ENCODE measurements at regions not wholly inside any gene's neighbourhood (a gene's known extent, or its start where the extent isn't known, plus 50 kb on each side); places are given as distances from the start of the nearest gene placed in this dataset.

DNA sequence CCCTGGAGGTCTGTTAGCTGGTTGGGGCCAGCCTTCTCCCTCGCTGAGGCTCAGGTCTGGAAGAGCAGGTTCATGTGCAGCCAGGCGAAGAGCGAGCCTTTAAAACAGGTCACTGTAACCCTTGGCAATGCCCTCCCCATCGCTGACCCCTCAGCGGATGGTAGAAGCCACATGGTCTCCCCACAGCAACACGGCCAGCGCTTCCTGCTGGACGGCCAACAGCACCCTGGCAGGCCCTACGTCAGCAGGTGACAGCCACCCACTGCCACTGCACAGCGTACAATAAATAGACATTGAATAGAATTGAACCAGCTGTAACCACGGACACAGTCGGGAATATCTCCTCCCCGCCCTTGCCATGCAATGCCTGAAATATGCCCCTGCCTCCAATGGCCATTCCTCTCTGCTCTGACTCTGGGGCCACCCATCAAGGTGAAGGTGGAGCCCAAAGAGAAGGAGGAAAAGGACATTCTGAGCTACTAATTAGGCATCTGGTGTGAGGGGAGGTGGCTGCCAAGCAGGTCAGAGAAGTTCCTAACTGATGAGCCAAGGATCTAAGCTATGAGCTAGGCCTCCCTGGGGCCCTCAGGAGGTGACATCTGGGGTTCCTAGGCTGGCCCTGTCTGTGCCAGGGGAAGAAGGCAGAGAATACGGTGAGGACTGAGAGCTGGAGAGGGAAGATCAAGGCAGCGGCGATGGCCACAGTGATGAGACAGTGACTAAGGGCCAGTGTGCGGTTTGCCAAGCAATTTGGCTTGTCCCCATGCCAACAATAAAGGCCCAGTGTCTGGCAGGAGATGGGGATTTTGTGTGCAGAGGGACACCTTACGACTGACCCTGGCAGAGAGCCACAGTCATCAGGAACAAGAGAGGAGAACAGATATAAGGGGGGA is 202.3 kb downstream of the BCOR start:
- TF ChIP-seq CTCF (conservative IDR thresholded peaks at IDR 0.05; ENCODE audit: low read depth, low read length): no peak
- no peak overlapping the region for H3K4me3 ChIP-seq (ENCODE audit: low read length)
- DNase-seq (ENCODE audit: low read depth): no peak

DNA sequence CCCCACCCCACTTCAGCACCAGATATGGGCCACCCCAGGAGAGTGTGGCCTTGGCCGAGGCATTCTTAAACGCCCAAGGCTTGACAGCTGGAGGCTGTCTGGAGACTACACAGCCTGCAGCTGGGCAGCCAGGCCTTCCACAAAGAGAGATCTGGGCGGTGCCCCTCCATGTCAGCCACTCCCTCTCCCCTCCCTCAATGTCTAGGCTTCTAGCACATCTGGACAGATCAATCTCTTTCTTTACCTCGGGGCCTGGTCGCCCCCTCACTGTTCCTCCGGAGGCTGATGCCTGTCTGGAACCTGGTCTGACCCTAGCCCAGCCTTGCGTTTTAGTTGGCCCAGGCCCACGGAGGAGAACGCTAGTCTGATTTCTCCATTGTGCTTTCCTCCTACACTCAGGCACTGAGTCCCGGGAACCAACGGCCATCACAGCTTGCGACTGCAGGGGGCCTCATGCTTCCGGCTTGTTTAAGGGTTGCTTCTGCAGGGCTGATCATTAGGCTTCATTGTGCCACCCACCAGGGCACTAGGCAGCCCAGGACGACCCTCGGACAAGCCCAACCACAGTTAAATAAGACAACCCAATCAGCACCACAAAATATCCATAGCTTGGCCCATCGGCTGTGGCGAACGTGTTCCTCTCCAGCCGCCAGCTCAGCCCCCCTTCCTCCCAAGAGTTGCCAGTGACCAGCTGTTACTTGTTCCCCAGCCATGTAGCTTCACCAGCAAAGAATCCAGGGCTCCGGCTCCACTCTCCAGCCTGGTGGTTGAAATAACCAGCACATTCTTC is 200.6 kb downstream of the BCOR start:
- DNase-seq (ENCODE audit: low read depth): no peak
- H3K4me3 ChIP-seq (ENCODE audit: low read length): no peak overlapping the region
- TF ChIP-seq CTCF (conservative IDR thresholded peaks at IDR 0.05; ENCODE audit: low read depth, low read length): no peak

- DNase-seq (ENCODE audit: low read depth): no peak
- H3K4me3 ChIP-seq (ENCODE audit: low read length): no peak overlapping the region
- no peak for TF ChIP-seq CTCF (conservative IDR thresholded peaks at IDR 0.05; ENCODE audit: low read depth, low read length)
Measured at GRCh38 chrX:39897741-39898097, 200.0 kb downstream of the BCOR start.

- no peak overlapping the region for H3K4me3 ChIP-seq (ENCODE audit: low read length)
- TF ChIP-seq CTCF (conservative IDR thresholded peaks at IDR 0.05; ENCODE audit: low read depth, low read length): no peak
- DNase-seq (ENCODE audit: low read depth): no peak
Measured at GRCh38 chrX:39898147-39898546, 199.6 kb downstream of the BCOR start.

- H3K4me3 ChIP-seq (ENCODE audit: low read length): no peak overlapping the region
- TF ChIP-seq CTCF (conservative IDR thresholded peaks at IDR 0.05; ENCODE audit: low read depth, low read length): no peak
- DNase-seq (ENCODE audit: low read depth): no peak
Measured at GRCh38 chrX:39899059-39899458, 198.7 kb downstream of the BCOR start.

DNA sequence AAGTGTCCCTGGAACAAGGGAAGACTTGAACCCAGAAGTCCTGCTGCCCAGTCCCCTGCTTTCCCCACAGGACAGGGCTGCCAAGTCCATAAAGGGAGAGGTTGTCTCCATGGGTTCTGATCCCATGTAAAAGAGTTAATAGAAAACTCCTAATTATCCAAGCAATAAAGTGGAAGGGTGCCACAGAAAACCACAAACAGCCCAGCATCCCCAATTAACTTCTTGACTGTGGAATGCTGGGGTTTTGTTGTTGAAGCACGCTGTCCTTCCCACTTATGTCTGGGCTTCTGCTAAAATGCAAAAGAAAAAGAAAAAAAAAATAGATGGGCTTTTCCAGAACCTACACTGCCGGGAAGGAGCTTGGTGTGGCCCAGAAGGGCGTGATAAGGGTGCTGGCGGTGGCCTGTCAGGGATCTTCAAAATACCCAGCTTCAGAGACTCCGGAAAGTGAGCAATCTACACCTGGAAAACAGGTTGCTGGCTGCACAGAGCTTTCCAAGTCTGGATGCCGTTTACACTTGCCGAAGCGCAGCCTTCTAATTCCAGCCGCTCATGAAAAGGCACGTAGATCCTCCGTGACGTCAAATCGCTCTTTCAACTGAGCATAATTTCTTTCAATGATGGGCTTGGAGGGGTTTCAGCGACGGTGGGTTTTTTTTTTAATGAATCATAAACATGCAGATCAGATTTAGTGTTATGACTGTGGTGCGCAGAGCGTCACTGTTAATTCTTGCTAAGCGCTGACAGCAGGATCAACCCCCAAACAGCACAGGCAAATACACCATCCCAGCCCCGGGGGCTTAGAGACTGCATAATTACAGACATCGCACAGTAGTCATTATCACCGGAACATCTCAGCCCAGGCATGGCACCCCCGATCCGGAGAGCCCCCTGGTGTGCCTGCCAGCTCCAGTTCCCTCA is 197.6 kb downstream of the BCOR start:
- peak overlapping the region; percentile 11 for H3K4me3 ChIP-seq (ENCODE audit: low read length)
- TF ChIP-seq CTCF (conservative IDR thresholded peaks at IDR 0.05; ENCODE audit: low read depth, low read length): no peak

More for the DNA sequence above, 197.6 kb downstream of the BCOR start:
- peak; percentile 79 for DNase-seq (ENCODE audit: low read depth)
